GM18858 (cell line): ENCODE measurements at regions not wholly inside any gene's neighbourhood (a gene's known extent, or its start where the extent isn't known, plus 50 kb on each side); places are given as distances from the start of the nearest gene placed in this dataset.
"Not testable (repeated sequence)": the region's sequence is repeated elsewhere in the genome, so short reads cannot be mapped to it uniquely, and the experiment has no call there.

Experiments used
- ATAC-seq: cut with Tn5 transposase; IDR thresholded peaks from one replicate; pipeline ENCODE4 v1.9.1; 2021; ENCODE audit not compliant: unreplicated experiment

DNA sequence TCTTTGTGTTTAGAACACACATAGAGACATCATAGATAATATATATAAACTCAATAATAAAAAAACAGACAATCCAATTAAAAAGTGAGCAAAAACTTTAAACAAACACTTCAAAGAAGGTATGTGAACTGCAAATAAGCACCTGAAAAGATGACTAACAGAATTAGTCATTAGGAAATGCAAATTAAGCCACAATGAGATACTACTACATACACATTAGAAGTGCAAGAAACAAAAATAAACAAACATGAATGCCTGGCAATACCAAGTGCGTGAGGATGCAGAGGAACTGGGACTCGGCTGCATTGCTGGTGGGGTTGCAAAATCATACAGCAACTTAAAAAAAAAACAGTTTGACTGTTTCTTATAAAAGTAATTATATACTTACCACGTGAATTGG is 799.0 kb downstream of the KCNJ2 start:
- no peak for ATAC-seq

DNA sequence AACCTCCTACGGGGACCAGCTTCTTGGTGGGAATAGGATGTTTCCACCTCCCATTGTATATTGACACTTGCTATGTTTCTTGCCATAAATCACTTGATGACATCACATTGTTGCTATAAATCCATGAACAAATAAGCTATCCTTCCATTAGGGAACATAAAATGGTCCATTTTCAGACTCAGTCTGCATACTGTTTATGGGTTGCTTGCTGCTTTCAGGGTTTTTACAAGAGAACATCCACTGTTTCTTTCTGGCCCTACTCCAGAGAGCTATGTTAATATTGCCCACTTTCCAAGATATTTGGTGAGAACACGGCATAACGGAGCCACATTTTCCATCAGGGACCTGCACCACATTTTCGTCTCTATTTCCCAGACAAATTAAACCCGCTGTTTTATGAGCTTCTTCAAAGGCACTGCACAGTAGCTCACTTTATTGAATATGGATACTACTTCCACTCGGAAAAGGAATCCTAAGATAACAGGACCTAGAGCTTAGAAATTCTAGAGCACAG is 800.2 kb downstream of the KCNJ2 start:
- ATAC-seq = no peak

DNA sequence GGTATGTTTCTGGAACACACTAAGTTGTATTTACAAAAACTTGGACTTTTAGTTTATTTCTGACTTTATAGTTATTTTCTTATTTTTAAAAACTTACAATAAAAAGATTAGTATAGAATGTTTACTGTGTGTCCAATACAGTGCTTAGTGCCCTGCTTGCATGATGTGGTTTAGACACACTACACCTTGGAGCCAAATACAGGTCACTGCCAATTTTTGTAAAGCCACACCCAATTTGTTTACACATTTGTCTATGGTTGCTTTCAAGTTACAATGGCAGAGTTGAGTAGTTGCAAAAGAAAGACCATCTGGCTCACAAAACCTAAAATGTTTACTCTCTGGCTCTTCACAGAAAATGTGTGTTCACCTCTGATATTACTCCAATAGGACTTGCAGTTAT is 807.1 kb downstream of the KCNJ2 start:
- no peak for ATAC-seq

DNA sequence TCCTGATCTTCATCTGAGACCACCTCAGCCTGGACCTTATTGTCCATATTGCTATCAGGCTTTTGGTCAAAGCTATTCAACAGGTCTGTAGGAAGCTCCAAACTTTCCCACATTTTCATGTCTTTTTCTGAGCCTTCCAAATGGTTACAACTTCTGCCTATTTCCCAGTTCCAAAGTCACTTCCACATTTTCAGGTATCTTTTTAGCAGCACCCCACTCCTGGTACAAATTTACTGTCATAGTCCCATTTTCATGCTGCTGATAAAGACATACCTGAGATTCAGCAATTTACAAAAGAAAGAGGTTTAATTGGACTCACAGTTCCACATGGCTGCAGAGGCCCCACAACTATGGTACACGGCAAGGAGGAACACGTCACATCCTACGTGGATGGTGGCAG is 815.5 kb downstream of the KCNJ2 start:
- no peak for ATAC-seq

DNA sequence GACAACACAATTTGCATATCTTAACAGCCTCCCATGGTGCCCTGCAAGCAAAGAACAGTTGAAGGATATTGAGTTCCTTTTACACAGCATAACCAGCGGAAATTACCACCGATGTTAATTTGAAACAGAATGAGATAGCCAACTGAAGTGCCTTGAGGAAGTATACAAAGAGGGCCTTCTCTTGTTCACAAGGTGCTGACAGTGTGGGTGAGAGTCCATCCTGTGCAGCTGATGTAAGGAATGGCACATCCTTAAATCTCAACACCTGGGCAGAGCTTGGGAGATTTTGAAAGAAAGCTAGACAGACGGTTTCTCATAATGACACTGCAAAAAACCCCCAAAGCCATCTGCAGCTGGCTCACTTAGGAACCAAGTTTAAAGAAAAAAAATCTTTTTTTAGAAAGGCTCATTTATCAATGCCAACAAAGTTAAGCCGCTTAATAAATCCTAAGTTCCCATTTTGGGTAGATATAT is 818.6 kb downstream of the KCNJ2 start:
- ATAC-seq = peak; percentile 58

DNA sequence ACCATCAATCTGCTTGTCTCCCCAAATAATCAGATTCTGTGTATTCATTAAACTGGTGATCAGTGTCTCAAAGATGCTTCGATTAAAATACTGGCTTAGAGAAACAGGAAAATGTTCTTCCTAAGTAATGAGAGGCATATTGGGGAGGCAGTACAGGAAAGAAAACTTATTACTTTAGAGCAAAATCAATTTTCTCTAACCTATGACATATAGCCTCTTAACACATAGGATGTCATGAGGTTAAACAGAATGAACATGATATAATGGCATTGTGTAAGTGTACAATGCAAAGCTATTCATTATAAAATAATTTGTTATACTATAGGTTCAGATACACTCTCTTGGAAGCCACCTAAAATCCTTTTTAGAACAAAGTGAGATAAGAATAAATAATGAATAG is 819.3 kb downstream of the KCNJ2 start:
- no peak for ATAC-seq

DNA sequence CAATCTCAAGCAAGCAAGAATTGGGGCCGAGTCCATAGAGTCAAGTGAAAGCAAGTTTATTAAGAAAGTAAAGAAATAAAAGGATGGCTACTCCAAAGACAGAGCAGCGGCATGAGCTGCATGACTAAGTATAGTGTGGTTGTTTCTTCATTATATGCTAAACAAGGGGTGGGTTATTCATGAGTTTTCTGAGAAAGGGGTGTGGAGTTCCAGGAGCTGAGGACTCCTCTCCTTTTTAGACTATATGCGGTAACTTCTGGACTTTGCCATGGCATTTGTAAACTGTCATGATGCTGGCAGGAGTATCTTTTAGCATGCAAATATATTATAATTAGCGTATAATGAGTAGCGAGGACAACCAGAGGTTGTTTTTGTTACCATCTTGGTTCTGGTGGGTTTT is 819.9 kb downstream of the KCNJ2 start:
- ATAC-seq = no peak

DNA sequence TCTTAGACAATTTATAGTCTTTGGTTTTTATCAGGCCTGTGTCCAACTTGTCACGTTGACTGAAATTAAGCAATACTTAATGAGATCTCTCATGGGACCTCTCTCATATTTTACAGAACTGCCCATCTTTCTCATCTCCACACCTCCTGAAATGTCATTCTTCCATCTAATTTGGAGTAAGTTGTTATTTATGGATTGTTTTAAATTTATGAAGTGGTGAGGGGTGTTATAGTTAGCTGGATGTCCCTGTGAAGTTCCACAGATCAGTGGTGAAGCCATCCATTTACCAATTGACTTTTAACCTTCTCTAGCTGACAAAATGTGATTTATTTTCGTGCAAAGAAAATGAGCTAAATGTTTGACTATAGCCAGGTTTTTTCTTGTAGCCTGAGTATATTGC is 824.9 kb downstream of the KCNJ2 start:
- no peak for ATAC-seq

DNA sequence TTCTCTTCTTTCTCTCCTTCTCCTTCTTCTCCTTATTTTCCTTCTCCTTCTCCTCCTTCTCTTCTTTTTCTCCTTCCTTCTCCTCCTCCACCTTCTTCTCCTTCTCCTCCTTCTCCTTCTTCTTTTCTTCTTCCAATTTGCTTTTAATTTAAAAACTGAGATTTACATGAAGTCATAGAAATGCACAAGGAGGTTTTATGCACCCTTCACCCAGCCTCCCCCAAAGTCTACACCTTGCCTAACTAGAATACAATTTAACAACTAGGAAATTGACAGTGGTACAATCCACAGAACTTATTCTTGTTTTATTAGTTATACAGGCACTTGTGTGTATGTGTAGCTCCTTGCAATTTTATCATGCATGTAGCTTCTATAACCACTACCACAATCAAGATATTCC is 826.7 kb downstream of the KCNJ2 start:
- no peak for ATAC-seq

DNA sequence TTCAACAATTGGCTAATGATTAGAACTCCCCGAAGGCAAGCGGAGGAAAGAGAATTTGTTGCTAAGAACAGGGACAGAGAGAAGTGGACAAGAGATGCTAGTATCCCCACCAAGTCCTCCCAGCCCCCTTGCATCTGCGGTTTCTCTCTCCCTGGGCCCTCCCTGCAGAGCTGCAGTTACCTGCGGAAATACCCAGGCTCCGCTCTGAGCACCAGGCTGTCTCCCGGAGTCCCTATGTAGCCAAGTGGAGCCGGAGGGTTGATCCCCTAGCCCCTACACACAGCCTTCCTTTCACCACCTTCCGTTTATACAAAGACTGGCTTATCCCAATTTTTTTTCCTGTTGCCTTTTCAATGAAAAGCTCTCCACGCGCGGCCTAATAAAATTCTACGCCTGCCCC is 834.4 kb downstream of the KCNJ2 start:
- ATAC-seq = no peak

DNA sequence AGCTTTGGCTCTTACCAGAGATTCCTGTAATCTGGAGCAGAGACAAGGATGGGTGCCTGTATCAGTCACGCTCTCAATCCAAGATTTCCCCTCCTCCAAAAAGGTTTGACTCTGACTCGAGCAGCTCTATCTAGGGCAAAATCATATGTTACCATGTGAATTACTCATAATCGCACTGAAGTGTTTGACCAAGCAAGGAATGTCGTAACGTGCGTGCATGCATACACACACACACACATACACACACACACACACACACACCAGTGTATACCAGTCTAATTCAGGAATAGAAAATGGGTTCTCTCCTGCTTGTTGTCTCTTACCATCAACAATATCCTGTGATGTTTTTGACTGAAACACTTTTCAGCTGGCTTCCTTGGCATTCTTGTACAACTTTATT is 835.1 kb downstream of the KCNJ2 start:
- ATAC-seq = no peak

DNA sequence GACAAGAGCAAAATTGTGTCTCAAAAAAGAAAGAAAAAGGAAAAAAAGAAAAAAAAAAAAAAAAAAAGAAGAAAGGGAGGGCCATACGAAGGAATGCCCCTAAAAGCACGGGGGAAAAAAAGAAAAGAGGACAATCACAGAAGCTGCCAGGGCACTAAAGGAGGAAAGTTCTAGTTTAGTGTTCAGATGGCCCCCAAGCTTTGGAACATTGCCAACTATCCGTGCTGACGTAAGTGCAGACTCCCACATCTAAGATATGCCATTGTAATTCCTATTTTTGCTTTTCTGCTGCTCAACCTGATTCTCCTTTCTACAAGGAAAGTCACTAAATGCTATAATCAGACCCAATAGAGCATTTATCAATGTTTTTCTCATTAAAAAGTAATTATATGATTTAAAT is 842.1 kb downstream of the KCNJ2 start:
- no peak for ATAC-seq

DNA sequence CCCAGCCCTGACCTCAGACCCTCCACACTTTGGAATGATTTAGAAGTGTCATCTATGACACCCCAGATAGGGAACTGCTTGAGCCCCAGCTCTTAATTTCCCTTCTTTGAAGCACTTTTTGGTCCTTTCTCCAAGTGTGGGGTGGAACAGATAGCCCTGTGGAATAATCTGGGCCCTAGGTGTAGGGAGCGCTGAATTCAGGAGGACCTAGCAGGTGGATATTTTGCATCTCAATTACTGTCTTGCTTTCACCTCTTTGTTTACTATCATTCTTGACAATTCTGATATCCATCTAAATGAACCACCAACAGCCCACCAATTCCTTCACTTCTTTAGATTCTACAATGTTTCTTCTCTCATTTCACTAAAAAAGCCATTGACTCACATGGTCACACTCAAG is 850.4 kb downstream of the KCNJ2 start:
- ATAC-seq = no peak

DNA sequence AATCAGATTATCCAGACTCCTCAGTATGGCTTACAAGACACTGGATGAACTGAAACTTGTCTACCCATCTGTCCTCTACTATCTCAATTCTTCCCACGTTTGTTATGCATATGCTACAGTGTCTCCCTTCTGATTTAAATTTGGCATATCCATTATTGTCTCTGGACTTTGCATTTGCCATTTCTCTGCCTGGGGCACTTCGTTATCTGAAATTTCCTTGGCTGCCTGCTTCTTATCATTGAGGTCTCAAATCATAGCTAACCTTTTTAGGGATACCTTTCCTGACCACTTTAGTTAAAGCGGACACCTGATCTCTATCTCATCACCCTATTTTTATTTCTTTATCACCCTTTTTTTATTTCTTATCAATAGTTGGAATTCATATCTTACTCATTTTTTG is 853.4 kb downstream of the KCNJ2 start:
- no peak for ATAC-seq

DNA sequence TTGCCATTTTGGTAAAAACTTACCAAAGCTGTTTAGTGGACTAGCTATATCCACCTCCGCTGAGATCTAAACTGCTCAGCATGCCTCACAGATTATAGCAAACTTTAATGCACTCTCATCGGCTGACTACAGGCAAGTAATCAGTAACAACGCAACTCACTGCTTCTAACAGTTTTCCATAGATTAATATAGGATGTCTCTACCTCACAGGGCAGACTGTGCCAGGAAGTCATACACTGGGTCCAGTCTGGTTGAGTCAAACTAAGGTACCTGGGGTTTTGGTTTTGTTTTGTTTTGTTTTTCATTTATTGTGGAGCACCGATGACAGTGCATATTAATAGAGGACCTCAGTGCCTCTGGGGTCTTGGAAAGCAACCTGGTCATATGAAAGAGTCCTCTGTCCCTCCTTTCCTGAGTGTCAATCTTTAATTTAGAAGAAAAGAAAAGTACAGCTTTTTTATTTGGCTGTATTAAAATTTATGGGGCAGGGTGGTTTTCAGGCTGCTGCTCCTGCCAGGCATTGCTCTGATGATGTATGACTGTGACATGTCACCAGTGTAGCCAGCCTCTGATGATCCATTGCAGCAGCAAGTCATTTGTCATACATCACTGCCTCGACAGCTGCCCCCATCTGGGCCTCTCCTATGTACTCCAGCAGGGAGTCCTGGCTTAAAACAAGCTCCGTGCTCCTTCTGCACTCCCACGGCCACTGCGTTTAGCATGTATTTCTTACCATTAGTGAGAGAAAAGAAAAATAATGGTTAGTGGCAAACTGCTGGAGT is 854.1 kb downstream of the KCNJ2 start:
- ATAC-seq = no peak

DNA sequence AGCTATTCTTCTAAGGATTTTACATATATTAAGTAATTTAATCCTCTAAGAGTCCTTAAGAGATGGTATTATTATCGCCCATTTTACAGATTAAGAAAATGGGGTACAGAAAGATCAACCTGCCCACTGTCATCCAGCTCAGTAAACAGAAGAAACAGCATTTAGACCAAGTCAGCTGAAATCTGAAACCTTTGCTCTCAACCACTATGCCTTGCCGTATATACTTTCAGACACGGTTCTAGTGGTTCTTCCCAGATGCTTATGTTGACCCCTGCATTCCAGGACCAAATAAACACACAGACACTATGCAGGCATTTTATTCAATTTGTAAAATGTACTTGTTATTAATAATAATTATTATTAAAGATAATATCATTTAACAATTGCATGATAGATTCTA is 854.8 kb downstream of the KCNJ2 start:
- ATAC-seq = no peak

DNA sequence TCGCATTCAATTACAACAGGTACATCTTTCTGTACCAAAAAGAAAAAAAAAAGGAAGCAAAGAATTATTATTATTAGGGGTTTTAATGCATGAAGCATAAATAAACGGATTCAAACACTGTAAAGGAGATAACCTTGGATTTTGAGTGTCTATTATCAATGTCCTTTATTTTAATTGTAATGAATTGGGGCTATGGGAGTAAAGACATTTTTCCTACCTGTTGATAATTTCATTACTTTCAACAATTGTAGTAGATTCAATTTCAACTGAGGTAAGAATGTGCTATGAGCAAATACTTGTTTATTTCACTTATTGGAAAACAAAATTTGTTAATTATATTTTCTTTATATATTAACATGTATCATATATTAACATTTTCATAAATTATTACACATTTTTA is 855.6 kb downstream of the KCNJ2 start:
- no peak for ATAC-seq

DNA sequence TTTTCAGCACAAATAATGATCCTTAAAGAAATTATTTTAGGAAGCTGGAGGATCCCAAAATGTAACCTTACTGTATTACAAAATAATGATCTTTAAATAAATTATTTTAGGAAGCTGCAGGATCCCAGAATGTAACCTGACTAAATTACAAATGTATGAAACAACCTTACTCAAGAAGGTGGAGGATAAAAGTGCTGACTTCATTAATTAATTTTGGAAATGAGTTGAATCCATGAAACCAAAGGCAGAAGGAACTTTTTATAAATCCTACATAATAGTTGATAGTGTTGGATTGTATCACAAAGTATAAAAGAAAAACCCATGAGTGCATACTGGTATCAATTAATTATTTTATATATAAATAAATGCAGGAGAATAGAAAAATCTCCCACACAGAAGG is 859.9 kb downstream of the KCNJ2 start:
- no peak for ATAC-seq

DNA sequence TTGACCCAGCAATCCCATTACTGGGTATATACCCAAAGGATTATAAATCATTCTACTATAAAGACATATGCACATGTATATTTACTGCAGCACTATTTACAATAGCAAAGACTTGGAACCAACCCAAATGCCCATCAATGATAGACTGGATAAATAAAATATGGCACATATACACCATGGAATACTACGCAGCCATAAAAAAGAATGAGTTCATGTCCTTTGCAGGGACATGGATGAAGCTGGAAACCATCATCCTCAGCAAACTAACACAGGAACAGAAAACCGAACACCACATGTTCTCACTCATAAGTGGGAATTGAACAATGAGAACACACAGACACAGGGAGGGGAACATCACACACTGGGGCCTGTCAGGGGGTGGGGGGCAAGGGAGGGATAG is 862.0 kb downstream of the KCNJ2 start:
- not testable (repeated sequence) for ATAC-seq

DNA sequence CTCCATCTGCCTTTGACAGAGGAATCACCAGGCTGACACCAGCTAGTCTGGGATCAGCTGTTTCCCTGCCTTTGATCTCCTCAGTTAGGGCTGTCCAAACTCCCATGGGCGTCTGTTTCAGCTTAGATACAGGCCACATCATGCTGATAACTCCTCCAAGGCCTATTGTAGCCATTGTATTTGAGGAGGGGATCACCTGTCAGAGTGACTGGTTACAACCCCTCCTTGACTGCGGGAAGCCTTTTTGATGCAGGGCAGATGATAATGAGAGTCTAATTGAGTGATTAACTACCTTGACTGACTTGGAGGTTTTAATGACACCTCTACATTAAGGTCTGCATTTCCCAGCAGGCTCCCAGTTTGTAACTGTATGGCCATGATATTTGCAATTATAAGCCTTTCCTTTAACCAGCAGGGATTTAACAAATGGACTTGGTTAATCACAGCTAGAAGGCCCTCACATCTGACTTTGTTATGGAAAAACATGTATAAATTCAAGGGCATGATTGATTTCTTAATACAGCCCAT is 863.5 kb downstream of the KCNJ2 start:
- no peak for ATAC-seq

DNA sequence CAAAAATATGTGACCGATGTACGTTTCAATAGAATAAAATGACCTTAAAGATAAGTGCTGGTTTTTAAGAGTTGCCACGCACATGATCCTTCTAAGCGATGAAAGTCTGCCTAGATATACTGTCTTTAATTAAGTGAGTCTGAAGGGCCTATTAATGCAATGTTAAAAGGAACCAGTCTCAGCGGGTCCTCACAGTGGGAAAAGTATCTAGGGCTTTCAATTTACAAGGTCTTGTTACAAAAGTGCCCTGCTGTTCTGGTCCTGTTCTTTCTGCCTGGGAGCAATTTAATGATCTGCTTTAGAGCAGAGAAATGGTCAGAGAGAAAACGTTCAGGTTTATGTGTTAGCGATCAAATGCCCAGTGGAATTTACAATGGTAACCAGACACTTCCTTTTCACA is 864.0 kb downstream of the KCNJ2 start:
- no peak for ATAC-seq

DNA sequence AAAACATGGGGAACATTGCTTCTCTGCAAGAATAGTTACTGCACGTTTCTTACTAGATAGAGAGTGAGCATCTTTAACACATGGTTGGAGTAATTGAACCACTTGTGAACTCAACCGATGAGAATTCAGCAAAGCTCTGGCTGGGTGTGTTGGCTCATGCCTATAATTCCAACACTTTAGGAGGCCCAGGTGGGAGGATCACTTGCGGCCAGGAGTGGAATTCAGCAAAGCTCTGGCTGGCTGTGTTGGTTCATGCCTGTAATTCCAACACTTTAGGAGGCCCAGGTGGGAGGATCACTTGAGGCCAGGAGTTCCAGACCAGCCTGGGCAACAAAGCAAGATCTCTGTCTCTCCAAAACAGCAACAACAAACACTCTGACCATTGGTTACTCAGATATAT is 865.9 kb downstream of the KCNJ2 start:
- ATAC-seq = no peak

DNA sequence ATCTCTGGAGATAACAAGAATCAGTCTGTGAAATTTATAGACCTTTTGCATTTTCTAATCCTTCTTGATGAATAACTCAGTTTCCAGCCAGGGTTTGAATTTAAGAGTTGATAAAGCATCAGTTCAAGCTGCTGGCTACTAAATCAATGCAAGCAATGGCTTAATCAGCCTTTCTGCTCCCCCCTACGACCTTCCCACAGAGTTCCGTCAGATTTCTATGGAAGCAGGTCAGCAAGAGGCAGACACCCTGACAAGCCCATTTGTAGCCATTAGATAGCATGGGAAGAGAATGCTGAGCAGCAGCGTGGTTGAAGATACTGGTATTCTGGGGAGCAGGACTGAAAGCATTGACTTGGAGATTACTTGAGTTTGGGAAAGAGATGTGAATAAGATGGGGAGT is 868.1 kb downstream of the KCNJ2 start:
- ATAC-seq = no peak
